ENCODE measurements at regions not wholly inside any gene's neighbourhood (a gene's known extent, or its start where the extent isn't known, plus 50 kb on each side); places are given as distances from the start of the nearest gene placed in this dataset.

DNA sequence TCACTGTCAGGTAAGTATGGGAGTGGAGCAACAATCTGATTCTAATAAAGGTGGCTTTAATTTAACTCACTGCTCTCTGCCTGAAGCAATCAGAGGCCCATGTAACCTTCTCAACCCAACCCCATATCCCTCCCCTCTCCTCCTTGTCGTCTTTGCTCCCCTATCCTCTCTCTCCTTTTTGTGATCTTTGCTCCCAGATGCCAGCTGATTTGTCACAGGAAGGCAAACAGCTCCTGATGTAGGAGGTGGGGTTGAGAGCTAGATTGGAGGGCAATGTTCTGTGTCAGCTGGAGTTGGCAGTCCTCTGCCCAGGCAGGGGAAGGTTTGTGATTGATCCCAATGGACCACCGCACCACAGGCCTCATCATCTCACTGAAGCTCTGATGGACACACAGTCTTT lies 101.4 kb upstream of the PIK3CG start:
- no peak for FAIRE-seq
- no peak overlapping the region for H3K4me3 ChIP-seq (ENCODE audit: low read length in 3 of 3)
- intact Hi-C loops (cut with DNase I): no loop called here

DNA sequence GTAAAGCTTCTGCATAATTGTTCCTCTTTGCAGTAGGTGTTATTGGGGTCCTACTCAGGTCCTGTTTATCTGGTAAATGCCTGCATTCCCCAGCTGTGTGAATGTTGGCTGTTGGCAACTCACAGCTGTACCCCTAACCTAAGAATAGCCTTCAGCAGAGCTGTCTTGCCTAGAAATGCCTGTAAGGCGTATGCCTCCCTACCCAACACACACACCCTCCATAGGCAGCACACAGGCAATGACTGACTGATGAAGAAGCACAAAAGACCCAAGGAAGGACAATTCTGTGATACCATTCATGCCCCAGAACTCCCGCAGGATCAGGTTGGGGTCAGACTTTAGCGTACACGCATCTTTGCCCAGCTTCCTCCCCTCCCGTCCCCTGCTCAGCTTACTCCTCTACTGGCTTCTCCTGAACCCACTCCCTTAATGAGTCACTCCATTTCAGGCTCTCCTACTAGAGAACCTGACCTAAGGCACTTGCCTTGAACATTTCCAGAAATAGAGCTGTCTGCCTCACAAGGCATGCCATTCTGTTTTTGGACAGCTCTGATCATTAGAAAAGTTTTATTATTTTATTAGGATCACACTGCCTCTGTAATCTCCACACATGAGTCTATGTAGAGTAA lies 99.2 kb upstream of the PIK3CG start:
- intact Hi-C loops (cut with DNase I): no loop called here
- Histone ChIP-seq H3K9me3 (ENCODE audit: control insufficient read depth in 2 of 3, insufficient read depth in 1 of 3, low read length in 3 of 3) (no peaks in the 10 kb centered on the region), H3K27ac (ENCODE audit: low read depth in 2 of 2, low read length in 2 of 2) (no peak overlapping the region), H3K9ac (ENCODE audit: low read length in 3 of 3) (no peak overlapping the region), H3K36me3 (ENCODE audit: control insufficient read depth in 2 of 3, insufficient read depth in 3 of 3, low read length in 3 of 3) (no peaks in the 10 kb centered on the region), H3K4me1 (ENCODE audit: control insufficient read depth in 2 of 3, insufficient read depth in 2 of 3, low read depth in 1 of 3, low read length in 3 of 3) (no peaks in the 10 kb centered on the region), H3K4me3 (ENCODE audit: low read length in 3 of 3) (no peak overlapping the region), H3K27me3 (ENCODE audit: control insufficient read depth, insufficient read depth, low read length) (no peaks in the 10 kb centered on the region)
- no peak for FAIRE-seq
- no peak for DNase-seq
- TF ChIP-seq, protein P1, sequence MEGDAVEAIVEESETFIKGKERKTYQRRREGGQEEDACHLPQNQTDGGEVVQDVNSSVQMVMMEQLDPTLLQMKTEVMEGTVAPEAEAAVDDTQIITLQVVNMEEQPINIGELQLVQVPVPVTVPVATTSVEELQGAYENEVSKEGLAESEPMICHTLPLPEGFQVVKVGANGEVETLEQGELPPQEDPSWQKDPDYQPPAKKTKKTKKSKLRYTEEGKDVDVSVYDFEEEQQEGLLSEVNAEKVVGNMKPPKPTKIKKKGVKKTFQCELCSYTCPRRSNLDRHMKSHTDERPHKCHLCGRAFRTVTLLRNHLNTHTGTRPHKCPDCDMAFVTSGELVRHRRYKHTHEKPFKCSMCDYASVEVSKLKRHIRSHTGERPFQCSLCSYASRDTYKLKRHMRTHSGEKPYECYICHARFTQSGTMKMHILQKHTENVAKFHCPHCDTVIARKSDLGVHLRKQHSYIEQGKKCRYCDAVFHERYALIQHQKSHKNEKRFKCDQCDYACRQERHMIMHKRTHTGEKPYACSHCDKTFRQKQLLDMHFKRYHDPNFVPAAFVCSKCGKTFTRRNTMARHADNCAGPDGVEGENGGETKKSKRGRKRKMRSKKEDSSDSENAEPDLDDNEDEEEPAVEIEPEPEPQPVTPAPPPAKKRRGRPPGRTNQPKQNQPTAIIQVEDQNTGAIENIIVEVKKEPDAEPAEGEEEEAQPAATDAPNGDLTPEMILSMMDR (IDR thresholded peaks at IDR 0.05; ENCODE audit: borderline replicate concordance, extremely low read depth, insufficient read depth): no peak

More for the DNA sequence above, 101.4 kb upstream of the PIK3CG start:
- Histone ChIP-seq H3K27me3 (ENCODE audit: control insufficient read depth, insufficient read depth, low read length) (no peaks in the 10 kb centered on the region), H3K36me3 (ENCODE audit: control insufficient read depth in 2 of 3, insufficient read depth in 3 of 3, low read length in 3 of 3) (no peaks in the 10 kb centered on the region), H3K4me1 (ENCODE audit: control insufficient read depth in 2 of 3, insufficient read depth in 2 of 3, low read depth in 1 of 3, low read length in 3 of 3) (no peaks in the 10 kb centered on the region), H3K27ac (ENCODE audit: low read depth in 2 of 2, low read length in 2 of 2) (no peak overlapping the region), H3K9ac (ENCODE audit: low read length in 3 of 3) (no peak overlapping the region), H3K9me3 (ENCODE audit: control insufficient read depth in 2 of 3, insufficient read depth in 1 of 3, low read length in 3 of 3) (no peaks in the 10 kb centered on the region)
- DNase-seq: no peak
- TF ChIP-seq, protein P1 (IDR thresholded peaks at IDR 0.05; ENCODE audit: borderline replicate concordance, extremely low read depth, insufficient read depth): no peak

DNA sequence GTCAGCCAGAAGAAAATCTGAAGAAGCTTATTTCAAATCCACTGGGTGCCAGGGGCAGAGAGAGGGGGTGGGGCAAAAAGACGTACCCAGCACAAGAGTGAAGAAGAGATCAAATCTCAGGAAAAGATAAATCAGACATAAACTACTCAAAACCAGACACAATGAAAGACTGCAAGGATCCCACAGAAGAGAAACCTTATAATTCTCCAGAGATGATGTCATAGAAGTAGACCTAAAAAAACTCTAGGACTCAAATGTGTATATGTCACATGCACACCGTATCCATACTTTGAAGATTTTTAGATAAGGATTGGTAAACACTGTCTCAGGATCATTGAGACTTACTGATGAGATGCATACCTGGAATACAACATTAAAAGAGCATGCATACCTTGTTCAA lies 98.5 kb upstream of the PIK3CG start:
- TF ChIP-seq, protein P1 (IDR thresholded peaks at IDR 0.05; ENCODE audit: borderline replicate concordance, extremely low read depth, insufficient read depth): no peak
- Histone ChIP-seq H3K9ac (ENCODE audit: low read length in 3 of 3) (no peak overlapping the region), H3K4me3 (ENCODE audit: low read length in 3 of 3) (no peak overlapping the region), H3K9me3 (ENCODE audit: control insufficient read depth in 2 of 3, insufficient read depth in 1 of 3, low read length in 3 of 3) (no peaks in the 10 kb centered on the region), H3K36me3 (ENCODE audit: control insufficient read depth in 2 of 3, insufficient read depth in 3 of 3, low read length in 3 of 3) (no peaks in the 10 kb centered on the region), H3K27me3 (ENCODE audit: control insufficient read depth, insufficient read depth, low read length) (no peaks in the 10 kb centered on the region), H3K4me1 (ENCODE audit: control insufficient read depth in 2 of 3, insufficient read depth in 2 of 3, low read depth in 1 of 3, low read length in 3 of 3) (no peaks in the 10 kb centered on the region), H3K27ac (ENCODE audit: low read depth in 2 of 2, low read length in 2 of 2) (no peak overlapping the region)
- intact Hi-C loops (cut with DNase I): no loop called here
- FAIRE-seq (no peak), DNase-seq (no peak)

DNA sequence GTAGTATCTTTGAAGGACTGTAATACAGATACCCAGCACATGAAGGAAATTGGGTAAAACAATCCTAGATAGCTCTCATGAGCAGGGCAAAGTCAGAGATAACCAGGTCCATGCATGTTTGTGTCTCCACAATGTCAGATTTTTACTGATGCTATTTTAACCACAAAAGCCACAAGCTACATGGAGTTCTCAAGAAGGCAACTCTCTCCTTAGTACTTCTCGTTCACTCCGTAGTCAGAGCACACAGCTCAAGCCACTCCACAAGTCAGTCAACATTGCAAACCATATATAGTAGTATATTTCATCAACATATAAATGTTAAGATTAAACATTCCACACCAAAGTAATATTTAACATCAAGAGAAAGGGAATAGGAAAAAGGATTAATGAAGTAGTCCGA lies 98.0 kb upstream of the PIK3CG start:
- Histone ChIP-seq H3K4me3 (ENCODE audit: low read length in 3 of 3) (no peak overlapping the region), H3K36me3 (ENCODE audit: control insufficient read depth in 2 of 3, insufficient read depth in 3 of 3, low read length in 3 of 3) (no peaks in the 10 kb centered on the region), H3K9ac (ENCODE audit: low read length in 3 of 3) (no peak overlapping the region), H3K9me3 (ENCODE audit: control insufficient read depth in 2 of 3, insufficient read depth in 1 of 3, low read length in 3 of 3) (no peaks in the 10 kb centered on the region), H3K27me3 (ENCODE audit: control insufficient read depth, insufficient read depth, low read length) (no peaks in the 10 kb centered on the region), H3K4me1 (ENCODE audit: control insufficient read depth in 2 of 3, insufficient read depth in 2 of 3, low read depth in 1 of 3, low read length in 3 of 3) (no peaks in the 10 kb centered on the region), H3K27ac (ENCODE audit: low read depth in 2 of 2, low read length in 2 of 2) (no peak overlapping the region)
- no peak for FAIRE-seq
- DNase-seq: no peak
- intact Hi-C loops (cut with DNase I): no loop called here
- TF ChIP-seq, protein P1 (IDR thresholded peaks at IDR 0.05; ENCODE audit: borderline replicate concordance, extremely low read depth, insufficient read depth): no peak
